ENCODE measurements at regions not wholly inside any gene's neighbourhood (a gene's known extent, or its start where the extent isn't known, plus 50 kb on each side); places are given as distances from the start of the nearest gene placed in this dataset.

GRCh38 chr15:38651328-38652038, 86.9 kb upstream of the RASGRP1 start:
- Histone ChIP-seq H3K27ac (peak overlapping the region in 1 of 10 donors; percentile 80), H3K36me3 (no peaks in the 10 kb centered on the region), H3K9me3 (peaks cover 0 to 5% (median 0%) of the 10 kb centered on the region in 11 donors), H3K4me3 (no peak overlapping the region), H3K4me1 (peaks cover 0 to 13% (median 0%) of the 10 kb centered on the region in 9 donors), H3K27me3 (peaks cover 0 to 10% (median 0%) of the 10 kb centered on the region in 7 donors)
- no peak for TF ChIP-seq CTCF (IDR thresholded peaks at IDR 0.05)
- DNase-seq (no peak), ATAC-seq (peak in 2 of 8 donors; percentile 31 to 58)
- WGBS, 2 donors, result 58 to 66% methylated on average over 11 of the region's 11 CpGs
- intact Hi-C loops (cut with DNase I), result loop anchor here in 2 of 10 donors (1.0 to 10.0 kb wide), 2 partner anchors 34 to 97 kb away; no protein-coding TSS in a partner anchor

GRCh38 chr15:38652183-38652794, 87.7 kb upstream of the RASGRP1 start:
- Histone ChIP-seq H3K4me3 (no peak overlapping the region), H3K27ac (peak overlapping the region in 1 of 10 donors; percentile 80), H3K27me3 (peaks cover 0 to 4% (median 0%) of the 10 kb centered on the region in 7 donors), H3K4me1 (peaks cover 0 to 13% (median 0%) of the 10 kb centered on the region in 9 donors), H3K36me3 (no peaks in the 10 kb centered on the region), H3K9me3 (peaks cover 0 to 5% (median 0%) of the 10 kb centered on the region in 11 donors)
- no peak for TF ChIP-seq CTCF (IDR thresholded peaks at IDR 0.05)
- intact Hi-C loops (cut with DNase I), result loop anchor here in 1 of 10 donors (10.0 kb wide), 1 partner anchor 97 kb away; no protein-coding TSS in a partner anchor
- no peak for ATAC-seq
- DNase-seq, result no peak
- 92 to 96% methylated on average over 5 of the region's 5 CpGs for WGBS, 2 donors

- Histone ChIP-seq H3K9me3 (peaks cover 0 to 5% (median 0%) of the 10 kb centered on the region in 11 donors), H3K4me3 (no peak overlapping the region), H3K36me3 (no peaks in the 10 kb centered on the region), H3K27ac (peak overlapping the region in 1 of 10 donors; percentile 80), H3K27me3 (peaks cover 0 to 4% (median 0%) of the 10 kb centered on the region in 7 donors), H3K4me1 (peaks cover 0 to 13% (median 0%) of the 10 kb centered on the region in 9 donors)
- intact Hi-C loops (cut with DNase I), result loop anchor here in 1 of 10 donors (10.0 kb wide), 1 partner anchor 98 kb away; no protein-coding TSS in a partner anchor
- DNase-seq (no peak), ATAC-seq (peak in 3 of 8 donors; percentile 27 to 37 (median 34))
- TF ChIP-seq CTCF (IDR thresholded peaks at IDR 0.05), result no peak
- WGBS, 2 donors, result 72 to 74% methylated on average over 6 of the region's 6 CpGs
Observed at GRCh38 chr15:38652998-38653397, 88.4 kb upstream of the RASGRP1 start.

- ATAC-seq, result no peak
- H3K36me3 ChIP-seq, result no peaks in the 10 kb centered on the region
- no peak overlapping the region for H3K27ac ChIP-seq
- intact Hi-C loops (cut with DNase I), result loop anchor here in 1 of 10 donors (10.0 kb wide), 1 partner anchor 104 kb away; no protein-coding TSS in a partner anchor
- no peak for TF ChIP-seq CTCF (IDR thresholded peaks at IDR 0.05)
- H3K9me3 ChIP-seq, result no peaks in the 10 kb centered on the region
- no peak for DNase-seq
- WGBS, 2 donors, result 73 to 83% methylated on average over 5 of the region's 5 CpGs
- H3K4me1 ChIP-seq, result peaks cover 0 to 4% (median 0%) of the 10 kb centered on the region in 9 donors
- peaks cover 0 to 9% (median 0%) of the 10 kb centered on the region in 7 donors for H3K27me3 ChIP-seq
- H3K4me3 ChIP-seq, result no peak overlapping the region
Observed at GRCh38 chr15:38658431-38658830, 93.8 kb upstream of the RASGRP1 start.

All from heart right ventricle (tissue), 16 donors.